ENCODE measurements at regions not wholly inside any gene's neighbourhood (a gene's known extent, or its start where the extent isn't known, plus 50 kb on each side); places are given as distances from the start of the nearest gene placed in this dataset.

DNA sequence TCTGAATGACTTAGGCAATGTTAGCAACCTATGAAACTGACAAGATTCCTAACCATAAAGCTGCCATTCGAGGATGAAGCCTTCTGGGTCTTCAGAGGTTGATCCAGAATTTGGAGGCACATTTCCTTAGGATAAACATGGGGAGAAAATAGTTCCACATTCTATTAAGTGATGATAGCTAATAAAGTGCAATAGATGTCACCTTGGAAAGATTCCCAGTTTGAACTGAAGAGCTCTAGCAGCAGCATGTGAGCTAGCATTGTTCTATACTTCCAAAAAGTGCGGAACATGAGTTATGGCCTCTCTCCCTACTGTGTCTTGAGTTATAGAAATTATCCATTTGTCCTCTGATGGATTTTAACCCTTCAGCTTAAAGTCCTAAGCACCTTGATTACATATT, 991.4 kb upstream of the SLIT2 start:
- Histone ChIP-seq H3K27ac (no peak overlapping the region), H3K27me3 (no peaks in the 10 kb centered on the region)

DNA sequence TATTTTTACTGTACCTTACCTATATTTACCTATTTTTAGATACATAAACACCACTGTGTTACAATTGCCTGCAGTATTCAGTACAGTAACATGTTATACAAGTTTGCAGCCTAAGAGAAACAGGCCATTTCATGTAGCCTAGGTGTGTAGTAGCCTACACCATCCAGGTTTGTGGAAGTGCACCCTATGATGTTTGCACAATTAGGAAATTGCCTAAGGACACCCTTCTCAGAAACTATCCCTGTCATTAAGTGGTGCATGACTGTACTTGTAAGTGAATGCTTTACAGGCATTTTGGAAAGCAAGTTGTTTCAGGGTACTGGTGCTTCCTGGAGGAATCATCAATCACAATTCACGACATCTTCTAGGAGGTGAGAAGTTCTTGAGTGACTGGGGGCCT, 991.8 kb upstream of the SLIT2 start:
- DNase-seq = no peak
- no peak for TF ChIP-seq POLR2A (IDR thresholded peaks at IDR 0.05)
- TF ChIP-seq, protein P1, sequence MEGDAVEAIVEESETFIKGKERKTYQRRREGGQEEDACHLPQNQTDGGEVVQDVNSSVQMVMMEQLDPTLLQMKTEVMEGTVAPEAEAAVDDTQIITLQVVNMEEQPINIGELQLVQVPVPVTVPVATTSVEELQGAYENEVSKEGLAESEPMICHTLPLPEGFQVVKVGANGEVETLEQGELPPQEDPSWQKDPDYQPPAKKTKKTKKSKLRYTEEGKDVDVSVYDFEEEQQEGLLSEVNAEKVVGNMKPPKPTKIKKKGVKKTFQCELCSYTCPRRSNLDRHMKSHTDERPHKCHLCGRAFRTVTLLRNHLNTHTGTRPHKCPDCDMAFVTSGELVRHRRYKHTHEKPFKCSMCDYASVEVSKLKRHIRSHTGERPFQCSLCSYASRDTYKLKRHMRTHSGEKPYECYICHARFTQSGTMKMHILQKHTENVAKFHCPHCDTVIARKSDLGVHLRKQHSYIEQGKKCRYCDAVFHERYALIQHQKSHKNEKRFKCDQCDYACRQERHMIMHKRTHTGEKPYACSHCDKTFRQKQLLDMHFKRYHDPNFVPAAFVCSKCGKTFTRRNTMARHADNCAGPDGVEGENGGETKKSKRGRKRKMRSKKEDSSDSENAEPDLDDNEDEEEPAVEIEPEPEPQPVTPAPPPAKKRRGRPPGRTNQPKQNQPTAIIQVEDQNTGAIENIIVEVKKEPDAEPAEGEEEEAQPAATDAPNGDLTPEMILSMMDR (IDR thresholded peaks at IDR 0.05) = no peak
- intact Hi-C loops (cut with DNase I) = no loop called here

More for the DNA sequence above, 991.4 kb upstream of the SLIT2 start:
- ATAC-seq (no peak), DNase-seq (no peak)
- no peak for TF ChIP-seq POLR2A (IDR thresholded peaks at IDR 0.05)
- TF ChIP-seq, protein P1 (IDR thresholded peaks at IDR 0.05) = no peak
- intact Hi-C loops (cut with DNase I) = no loop called here
- WGBS, 4 donors = 24 to 65% (median 52%) methylated on average over 2 of the region's 2 CpGs
- H3K4me3 ChIP-seq = no peak overlapping the region
- H3K9me3 ChIP-seq = peaks cover 0 to 8% (median 0%) of the 10 kb centered on the region in 12 donors
- H3K4me1 ChIP-seq = no peaks in the 10 kb centered on the region
- H3K36me3 ChIP-seq = no peaks in the 10 kb centered on the region

DNA sequence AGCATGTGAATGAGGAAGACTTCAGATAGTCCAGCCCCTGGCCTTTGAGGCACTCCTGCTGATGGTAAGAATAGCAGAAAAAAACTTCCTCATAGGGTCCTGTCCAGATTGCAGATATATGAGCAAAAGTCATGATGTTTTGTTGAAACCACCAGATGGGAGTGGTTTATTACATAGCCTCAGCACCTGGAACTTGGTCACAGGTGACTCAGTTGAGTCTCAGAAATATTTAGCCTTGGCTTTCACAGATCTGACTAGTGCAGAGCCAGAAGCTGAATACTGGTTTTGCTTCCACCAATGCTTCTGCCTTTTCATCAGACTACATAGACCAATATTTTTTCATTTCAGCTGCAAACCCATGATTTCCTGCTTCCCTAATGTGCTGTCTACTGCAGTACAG, 994.9 kb upstream of the SLIT2 start:
- intact Hi-C loops (cut with DNase I) = no loop called here

More for the DNA sequence above, 991.8 kb upstream of the SLIT2 start:
- Histone ChIP-seq H3K4me1 (no peaks in the 10 kb centered on the region), H3K9me3 (peaks cover 0 to 8% (median 0%) of the 10 kb centered on the region in 12 donors), H3K4me3 (no peak overlapping the region), H3K27me3 (no peaks in the 10 kb centered on the region), H3K36me3 (no peaks in the 10 kb centered on the region), H3K27ac (no peak overlapping the region)
- no peak for ATAC-seq
- WGBS, 4 donors = 1 to 38% (median 15%) methylated on average over 1 of the region's 1 CpG

DNA sequence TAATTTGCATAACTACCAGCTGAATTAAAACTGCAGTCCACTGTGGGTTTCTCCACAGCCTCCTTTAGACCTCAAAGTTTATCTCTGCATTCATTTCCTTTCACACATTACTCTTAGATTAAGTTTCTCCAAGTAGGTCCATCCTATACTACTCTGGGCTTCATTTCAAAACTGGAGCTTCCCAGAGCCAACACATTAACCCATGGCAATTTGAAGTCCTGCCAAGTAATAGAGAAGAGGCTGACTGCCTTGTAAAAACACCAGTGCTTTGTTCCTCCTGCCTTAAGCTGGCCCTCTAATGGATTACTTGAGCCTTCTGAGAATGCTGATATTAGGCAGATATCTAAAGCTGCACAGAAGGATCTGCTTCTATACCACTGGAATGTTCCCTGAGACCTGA, 997.2 kb upstream of the SLIT2 start:
- H3K27me3 ChIP-seq = no peaks in the 10 kb centered on the region
- H3K27ac ChIP-seq = no peak overlapping the region
- no peak overlapping the region for H3K4me3 ChIP-seq
- H3K9me3 ChIP-seq = peaks cover 0 to 8% (median 0%) of the 10 kb centered on the region in 12 donors
- H3K4me1 ChIP-seq = no peaks in the 10 kb centered on the region
- H3K36me3 ChIP-seq = no peaks in the 10 kb centered on the region
- intact Hi-C loops (cut with DNase I) = no loop called here
- DNase-seq (no peak), ATAC-seq (no peak)
- no peak for TF ChIP-seq POLR2A (IDR thresholded peaks at IDR 0.05)
- TF ChIP-seq, protein P1 (IDR thresholded peaks at IDR 0.05) = no peak

More for the DNA sequence above, 994.9 kb upstream of the SLIT2 start:
- no peaks in the 10 kb centered on the region for H3K27me3 ChIP-seq
- ATAC-seq = no peak
- H3K9me3 ChIP-seq = peaks cover 0 to 8% (median 0%) of the 10 kb centered on the region in 12 donors
- TF ChIP-seq POLR2A (IDR thresholded peaks at IDR 0.05) = no peak
- TF ChIP-seq, protein P1 (IDR thresholded peaks at IDR 0.05) = no peak
- no peaks in the 10 kb centered on the region for H3K36me3 ChIP-seq
- no peaks in the 10 kb centered on the region for H3K4me1 ChIP-seq
- no peak for DNase-seq
- no peak overlapping the region for H3K27ac ChIP-seq
- no peak overlapping the region for H3K4me3 ChIP-seq

All from heart left ventricle (tissue), 16 donors.